ENCODE measurements at regions not wholly inside any gene's neighbourhood (a gene's known extent, or its start where the extent isn't known, plus 50 kb on each side); places are given as distances from the start of the nearest gene placed in this dataset.

GRCh38 chr14:97446087-97446486, 648.9 kb downstream of the VRK1 start:
- H3K27ac Mint-ChIP-seq (ENCODE audit: unreplicated experiment), result no peak overlapping the region

GRCh38 chr14:97452314-97452713, 655.1 kb downstream of the VRK1 start:
- TF ChIP-seq CTCF (IDR thresholded peaks at IDR 0.05; ENCODE audit: unreplicated experiment), result no peak
- DNase-seq (ENCODE audit: low spot score), result no peak
- no peaks in the 10 kb centered on the region for H3K27me3 Mint-ChIP-seq (ENCODE audit: unreplicated experiment)
- H3K4me3 Mint-ChIP-seq (ENCODE audit: unreplicated experiment), result no peak overlapping the region
- no peaks in the 10 kb centered on the region for H3K9me3 Mint-ChIP-seq (ENCODE audit: unreplicated experiment)
- H3K27ac Mint-ChIP-seq (ENCODE audit: unreplicated experiment), result no peak overlapping the region
- H3K36me3 Mint-ChIP-seq (ENCODE audit: low read depth, unreplicated experiment), result no peaks in the 10 kb centered on the region
- no peaks in the 10 kb centered on the region for H3K4me1 Mint-ChIP-seq (ENCODE audit: unreplicated experiment)

More at GRCh38 chr14:97446087-97446486, 648.9 kb downstream of the VRK1 start:
- Mint-ChIP-seq H3K4me3 (ENCODE audit: unreplicated experiment) (no peak overlapping the region), H3K27me3 (ENCODE audit: unreplicated experiment) (no peaks in the 10 kb centered on the region), H3K4me1 (ENCODE audit: unreplicated experiment) (no peaks in the 10 kb centered on the region), H3K36me3 (ENCODE audit: low read depth, unreplicated experiment) (no peaks in the 10 kb centered on the region), H3K9me3 (ENCODE audit: unreplicated experiment) (no peaks in the 10 kb centered on the region)
- TF ChIP-seq CTCF (IDR thresholded peaks at IDR 0.05; ENCODE audit: unreplicated experiment), result no peak
- no peak for DNase-seq (ENCODE audit: low spot score)

- TF ChIP-seq CTCF (IDR thresholded peaks at IDR 0.05; ENCODE audit: unreplicated experiment), result no peak
- Mint-ChIP-seq H3K27ac (ENCODE audit: unreplicated experiment) (no peak overlapping the region), H3K4me1 (ENCODE audit: unreplicated experiment) (peaks cover 9% of the 10 kb centered on the region), H3K9me3 (ENCODE audit: unreplicated experiment) (no peaks in the 10 kb centered on the region), H3K36me3 (ENCODE audit: low read depth, unreplicated experiment) (no peaks in the 10 kb centered on the region), H3K27me3 (ENCODE audit: unreplicated experiment) (peaks cover 5% of the 10 kb centered on the region), H3K4me3 (ENCODE audit: unreplicated experiment) (no peak overlapping the region)
- DNase-seq (ENCODE audit: low spot score), result no peak
These were observed 656.8 kb downstream of the VRK1 start for GRCh38 chr14:97453991-97454390.

GRCh38 chr14:97456462-97456861, 659.3 kb downstream of the VRK1 start:
- Mint-ChIP-seq H3K27me3 (ENCODE audit: unreplicated experiment) (peaks cover 5% of the 10 kb centered on the region), H3K4me3 (ENCODE audit: unreplicated experiment) (no peak overlapping the region), H3K9me3 (ENCODE audit: unreplicated experiment) (no peaks in the 10 kb centered on the region), H3K4me1 (ENCODE audit: unreplicated experiment) (peaks cover 12% of the 10 kb centered on the region), H3K27ac (ENCODE audit: unreplicated experiment) (no peak overlapping the region), H3K36me3 (ENCODE audit: low read depth, unreplicated experiment) (no peaks in the 10 kb centered on the region)
- DNase-seq (ENCODE audit: low spot score), result no peak
- no peak for TF ChIP-seq CTCF (IDR thresholded peaks at IDR 0.05; ENCODE audit: unreplicated experiment)

GRCh38 chr14:97456958-97457357, 659.8 kb downstream of the VRK1 start:
- H3K9me3 Mint-ChIP-seq (ENCODE audit: unreplicated experiment), result no peaks in the 10 kb centered on the region
- no peak for DNase-seq (ENCODE audit: low spot score)
- no peaks in the 10 kb centered on the region for H3K36me3 Mint-ChIP-seq (ENCODE audit: low read depth, unreplicated experiment)
- H3K4me3 Mint-ChIP-seq (ENCODE audit: unreplicated experiment), result no peak overlapping the region
- no peak overlapping the region for H3K27ac Mint-ChIP-seq (ENCODE audit: unreplicated experiment)
- H3K27me3 Mint-ChIP-seq (ENCODE audit: unreplicated experiment), result peaks cover 5% of the 10 kb centered on the region
- no peak for TF ChIP-seq CTCF (IDR thresholded peaks at IDR 0.05; ENCODE audit: unreplicated experiment)
- H3K4me1 Mint-ChIP-seq (ENCODE audit: unreplicated experiment), result peaks cover 12% of the 10 kb centered on the region
